ENCODE measurements at regions not wholly inside any gene's neighbourhood (a gene's known extent, or its start where the extent isn't known, plus 50 kb on each side); places are given as distances from the start of the nearest gene placed in this dataset.
"Not testable (repeated sequence)": the region's sequence is repeated elsewhere in the genome, so short reads cannot be mapped to it uniquely, and the experiment has no call there.

- no peak for DNase-seq (ENCODE audit: low read depth in 3 of 3)
Observed at GRCh38 chr2:236988690-236989624, 96.7 kb upstream of the COPS8 start.

- no peak for DNase-seq (ENCODE audit: low read depth in 3 of 3)
Observed at GRCh38 chr2:236990552-236990951, 95.1 kb upstream of the COPS8 start.

DNA sequence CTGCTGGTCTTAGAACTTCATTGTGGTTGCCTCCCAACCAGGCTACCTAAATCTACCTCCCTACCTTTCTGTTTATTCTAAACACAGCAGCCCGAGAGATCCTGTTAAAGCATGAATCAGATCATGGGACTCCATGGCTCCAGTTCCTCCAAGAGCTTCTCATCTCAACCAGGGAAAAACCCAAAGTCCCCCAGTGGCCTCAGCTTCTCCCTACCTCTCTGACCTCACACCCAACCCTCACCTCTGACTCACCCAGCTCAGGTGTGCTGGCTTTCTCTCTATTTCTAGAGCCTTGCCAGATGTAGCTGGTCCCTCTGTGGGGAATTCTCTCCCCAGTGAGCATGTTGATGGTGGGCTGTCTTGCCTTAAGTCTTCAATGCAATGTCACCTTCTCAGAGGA lies 93.8 kb upstream of the COPS8 start:
- DNase-seq (ENCODE audit: low read depth in 3 of 3), result no peak

- DNase-seq (ENCODE audit: low read depth in 3 of 3), result no peak
Observed at GRCh38 chr2:236993286-236993685, 92.4 kb upstream of the COPS8 start.

- DNase-seq (ENCODE audit: low read depth in 3 of 3), result no peak
Observed at GRCh38 chr2:236994361-236994760, 91.3 kb upstream of the COPS8 start.

DNA sequence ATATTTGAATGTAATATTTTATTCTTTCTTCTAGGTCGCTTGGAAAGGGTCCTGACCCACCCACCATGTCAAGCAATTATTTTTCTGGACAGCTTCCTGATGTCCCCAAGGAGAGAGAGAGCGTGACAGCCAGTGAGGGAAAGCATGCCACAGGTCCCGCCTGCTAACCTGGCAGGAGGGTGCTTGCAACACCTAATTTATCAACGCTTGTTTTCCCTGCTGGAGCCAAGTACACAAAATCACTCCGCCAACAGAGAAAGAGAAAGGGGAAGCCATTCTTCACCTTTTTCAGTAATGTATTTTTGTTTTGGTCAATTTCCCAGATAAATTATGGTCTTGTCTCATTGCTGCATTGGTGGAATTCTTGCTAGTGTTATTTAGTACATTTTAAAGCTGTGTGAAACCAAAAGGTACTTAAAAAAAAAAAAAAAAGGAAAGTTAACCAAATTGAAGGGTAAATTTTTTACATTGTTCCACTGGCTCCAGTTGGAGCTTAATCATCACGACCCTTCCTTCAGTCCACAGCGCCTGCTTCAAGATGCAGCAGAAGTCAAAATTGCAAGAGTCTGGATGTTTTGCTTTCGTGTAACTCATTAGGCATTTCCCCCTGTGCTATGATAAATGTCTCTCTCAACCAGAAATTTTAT lies 88.5 kb upstream of the COPS8 start:
- no peak for DNase-seq (ENCODE audit: low read depth in 3 of 3)

DNA sequence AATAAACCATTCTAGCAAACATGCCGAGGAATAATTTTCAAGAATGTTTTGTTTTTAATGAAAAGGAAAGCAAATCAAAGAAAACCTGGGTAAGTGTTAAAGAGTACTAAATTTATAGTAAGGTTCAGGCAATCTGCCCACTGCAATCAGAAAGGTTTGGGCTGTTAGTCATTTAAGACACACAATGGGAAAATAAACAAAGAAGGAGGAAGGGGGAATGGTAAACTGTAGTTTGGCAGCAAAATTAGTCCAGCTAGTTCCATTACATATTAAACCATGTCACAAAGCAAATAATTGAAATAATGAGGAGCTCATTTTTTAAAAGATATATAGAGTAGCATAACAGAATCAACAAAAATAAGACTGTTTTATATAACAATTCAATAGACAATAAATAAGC lies 87.5 kb upstream of the COPS8 start:
- DNase-seq (ENCODE audit: low read depth in 3 of 3), result no peak

DNA sequence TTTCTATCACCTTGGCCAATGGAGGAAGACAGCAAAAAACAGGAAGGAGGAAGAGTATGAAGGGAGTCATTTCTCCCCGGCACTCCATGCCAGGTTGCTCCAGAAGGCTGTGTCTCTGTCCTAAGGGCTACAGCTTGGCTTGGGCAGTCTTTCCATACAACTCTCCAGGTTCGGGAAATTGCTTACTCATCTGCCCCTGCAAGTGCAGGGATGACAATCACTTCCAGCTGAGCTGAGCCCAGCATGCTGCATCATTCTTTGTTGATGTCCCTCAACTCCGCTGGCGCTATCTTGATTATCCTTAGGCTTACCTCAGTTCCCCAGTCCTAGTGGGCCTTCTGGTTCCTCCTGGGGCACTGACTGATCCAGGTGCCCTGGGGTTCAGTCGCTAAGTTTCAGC lies 86.9 kb upstream of the COPS8 start:
- no peak for DNase-seq (ENCODE audit: low read depth in 3 of 3)

DNA sequence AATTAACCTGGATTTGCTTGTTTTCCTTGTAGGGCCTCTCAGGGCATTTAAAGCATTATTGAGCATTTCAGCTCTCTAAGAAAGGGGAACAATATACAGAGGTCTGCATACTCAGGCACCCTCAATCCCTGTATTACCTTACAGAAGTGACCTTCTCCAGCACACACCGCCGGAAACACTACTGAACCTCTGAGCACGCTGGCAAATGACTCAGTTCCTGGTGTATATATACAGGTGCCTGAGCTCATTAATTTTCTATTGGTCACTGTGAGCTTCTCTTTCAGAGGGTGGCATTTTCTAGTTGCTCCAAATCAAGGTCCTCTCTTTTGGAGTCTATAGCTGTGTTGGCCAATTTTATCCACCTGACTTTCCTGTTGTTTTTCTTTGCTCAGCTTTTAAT lies 85.2 kb upstream of the COPS8 start:
- DNase-seq (ENCODE audit: low read depth in 3 of 3), result no peak

DNA sequence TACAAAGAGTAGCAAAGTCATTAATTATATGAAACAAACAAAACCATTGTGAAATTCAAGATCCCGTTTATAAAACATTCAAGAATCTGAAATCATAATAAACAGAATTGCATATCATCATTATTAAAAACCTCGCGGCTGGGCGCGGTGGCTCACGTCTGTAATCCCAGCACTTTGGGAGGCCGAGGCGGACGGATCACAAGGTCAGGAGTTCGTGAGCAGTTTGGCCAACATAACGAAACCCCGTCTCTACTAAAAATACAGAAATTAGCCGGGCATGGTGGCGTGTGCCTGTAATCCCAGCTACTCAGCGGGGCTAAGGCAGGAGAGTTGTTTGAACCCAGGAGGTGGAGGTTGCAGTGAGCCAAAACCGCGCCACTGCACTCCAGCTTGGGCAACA lies 80.3 kb upstream of the COPS8 start:
- not testable (repeated sequence) for DNase-seq (ENCODE audit: low read depth in 3 of 3)

- DNase-seq (ENCODE audit: low read depth in 3 of 3), result no peak
Observed at GRCh38 chr2:237011206-237011795, 74.4 kb upstream of the COPS8 start.

DNA sequence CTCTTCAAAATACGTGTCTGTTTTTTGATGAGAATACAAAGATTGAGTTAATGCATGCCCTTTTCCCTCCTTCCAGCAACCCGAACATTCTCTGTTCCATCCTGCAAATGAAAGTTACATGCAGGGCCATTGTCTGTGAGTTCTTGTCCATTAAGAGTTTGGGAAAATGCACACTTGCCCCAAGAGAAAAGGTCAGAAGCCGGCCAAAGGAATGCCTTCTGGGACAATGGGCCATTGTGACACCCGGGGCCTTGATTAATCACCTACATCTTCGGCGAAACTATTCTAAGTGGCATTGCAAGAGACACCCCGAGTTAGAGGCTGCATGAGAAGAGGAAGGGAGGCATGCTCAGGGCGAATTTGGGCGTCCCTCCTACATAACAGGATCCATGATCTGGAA lies 73.7 kb upstream of the COPS8 start:
- DNase-seq (ENCODE audit: low read depth in 3 of 3), result no peak

DNA sequence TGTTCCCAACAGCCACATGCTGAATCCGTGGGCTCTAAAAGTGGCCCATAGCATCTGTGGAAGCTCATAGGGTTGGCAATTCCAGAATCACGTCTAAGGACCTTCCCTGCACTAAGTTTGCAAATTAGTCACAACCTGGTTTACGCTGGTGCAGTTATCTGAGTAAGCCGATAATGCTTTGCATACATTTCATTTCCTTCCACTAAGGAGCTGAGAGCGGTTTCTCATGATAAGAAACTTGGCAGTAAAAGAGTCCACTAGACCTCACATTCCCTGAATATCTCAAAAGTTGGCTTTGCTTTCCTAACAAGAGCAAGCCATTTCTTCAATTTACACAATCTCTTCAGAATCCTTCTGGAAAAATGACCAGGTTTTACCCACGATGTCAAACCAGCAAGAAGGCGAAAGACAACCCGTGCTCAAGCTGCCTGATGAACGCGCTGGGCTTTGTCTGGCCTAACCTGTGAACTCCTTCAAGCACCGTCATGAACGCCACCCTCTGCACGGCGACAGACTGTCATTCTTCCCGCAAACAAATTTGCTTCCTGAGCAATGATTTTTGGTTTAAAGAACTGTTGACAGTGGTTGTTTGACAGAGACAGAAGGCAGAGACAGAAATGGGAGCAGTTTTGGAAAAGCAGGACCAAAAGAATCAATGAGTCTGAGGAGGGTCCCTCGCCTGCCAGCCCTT lies 73.0 kb upstream of the COPS8 start:
- no peak for DNase-seq (ENCODE audit: low read depth in 3 of 3)

GRCh38 chr2:237016121-237016915 lies 69.4 kb upstream of the COPS8 start:
- DNase-seq (ENCODE audit: low read depth in 3 of 3), result no peak

- DNase-seq (ENCODE audit: low read depth in 3 of 3), result no peak
Observed at GRCh38 chr2:237020090-237020489, 65.6 kb upstream of the COPS8 start.

DNA sequence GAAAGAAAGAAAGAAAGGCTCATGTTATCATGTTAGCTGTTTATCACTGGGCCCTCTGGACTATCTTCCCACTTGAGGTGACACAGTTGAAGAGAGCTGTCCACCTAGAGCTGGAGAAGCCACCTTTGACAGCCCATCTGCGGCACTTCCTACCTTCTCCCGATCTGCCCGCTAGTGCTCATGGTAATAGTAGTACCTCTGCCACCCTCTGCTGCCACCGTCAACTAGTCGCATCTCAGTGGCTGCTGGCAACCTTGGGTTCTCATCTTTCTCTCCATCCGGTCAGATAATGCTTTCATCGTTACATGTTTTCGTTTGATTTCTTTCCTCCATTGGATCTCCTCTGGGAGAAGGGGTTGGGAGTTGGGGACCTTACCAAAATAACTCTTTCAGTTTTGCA lies 63.2 kb upstream of the COPS8 start:
- no peak for DNase-seq (ENCODE audit: low read depth in 3 of 3)

- DNase-seq (ENCODE audit: low read depth in 3 of 3), result no peak
Observed at GRCh38 chr2:237024255-237024654, 61.4 kb upstream of the COPS8 start.

DNA sequence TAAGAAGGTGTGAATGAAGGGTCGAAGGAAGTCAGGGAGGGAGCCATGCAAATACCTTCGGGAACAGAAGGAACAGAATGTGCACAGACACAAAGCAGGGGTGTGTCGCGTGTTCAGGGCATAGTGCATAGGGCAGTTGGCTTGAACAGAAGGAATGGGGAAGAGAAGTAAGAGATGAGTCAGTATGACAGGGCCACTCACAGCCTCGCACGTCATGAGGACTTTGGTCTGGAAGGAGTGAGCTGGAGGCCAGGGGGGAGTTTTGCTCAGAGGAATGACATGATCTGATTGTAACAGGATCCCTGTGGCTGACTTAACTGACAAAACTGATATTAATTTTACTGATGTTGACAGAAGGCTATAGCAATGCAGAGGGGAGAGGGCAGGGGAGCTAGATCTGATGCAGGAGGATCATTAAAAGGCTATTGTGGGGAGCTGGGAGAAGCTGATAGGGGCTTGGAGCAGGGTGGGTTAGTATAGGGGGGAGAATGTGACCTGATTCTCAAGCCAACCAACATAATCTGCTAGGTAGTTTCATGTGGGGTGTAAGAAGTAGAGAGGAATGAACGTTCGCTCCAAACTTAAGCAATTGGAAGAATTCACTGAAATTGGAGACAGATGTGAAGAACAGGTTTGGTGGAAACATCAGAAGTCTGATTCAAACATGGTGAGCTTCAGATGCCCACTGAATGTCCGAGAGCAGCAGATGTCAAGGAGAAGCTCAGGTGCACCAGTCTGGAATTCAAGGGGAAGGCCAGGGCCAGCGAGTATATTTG lies 60.4 kb upstream of the COPS8 start:
- no peak for DNase-seq (ENCODE audit: low read depth in 3 of 3)

DNA sequence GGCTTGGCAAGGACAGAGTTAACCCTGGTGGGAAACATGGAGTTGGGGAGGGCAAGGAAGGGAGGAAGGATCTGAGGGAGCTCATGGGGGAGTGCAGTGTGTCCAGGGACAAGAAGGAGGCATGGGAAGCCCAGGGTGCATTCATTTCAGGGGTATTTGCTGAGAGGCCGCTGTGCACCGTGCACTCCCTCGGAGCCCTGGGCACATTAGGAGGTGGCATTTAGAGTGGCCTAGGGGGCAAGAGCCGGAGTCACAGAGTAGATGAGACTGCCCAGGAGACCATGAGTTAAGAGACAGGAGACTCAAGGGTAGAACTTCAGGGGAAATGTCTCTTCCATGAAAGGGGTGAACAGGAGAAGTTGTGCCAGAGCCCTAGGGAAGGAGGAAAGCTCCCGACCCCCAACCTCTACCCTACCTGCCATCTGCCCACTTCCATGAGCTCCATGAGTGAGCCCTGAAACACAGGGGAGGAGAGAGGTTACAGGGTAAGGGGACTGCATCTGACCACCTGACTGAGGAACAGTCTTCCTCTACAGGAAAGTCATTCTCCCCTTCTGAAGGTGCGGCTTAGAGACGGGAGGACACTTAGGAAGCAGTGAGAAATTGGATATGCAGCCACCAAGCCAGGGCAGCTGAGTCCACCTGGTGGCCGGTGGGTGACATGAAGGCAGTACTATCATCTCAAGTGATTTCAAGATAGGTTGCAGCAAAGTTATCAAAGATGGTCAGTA lies 58.5 kb upstream of the COPS8 start:
- DNase-seq (ENCODE audit: low read depth in 3 of 3), result peak in 1 of 3 experiments; percentile 4

DNA sequence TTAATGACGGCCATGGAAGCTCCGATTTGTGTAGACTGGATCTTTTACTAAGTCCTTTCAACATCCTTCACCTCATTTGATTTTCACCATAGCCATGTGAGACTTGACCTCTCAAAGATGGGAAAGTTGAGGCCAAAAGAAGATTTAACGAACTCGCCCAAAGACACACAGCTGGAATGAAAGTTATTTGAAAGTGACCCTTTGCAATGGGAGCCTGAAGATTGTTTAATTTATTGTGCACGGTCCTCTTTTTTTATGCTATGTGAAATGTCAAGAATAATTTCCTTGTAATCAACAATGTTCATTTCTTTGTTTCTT lies 58.0 kb upstream of the COPS8 start:
- DNase-seq (ENCODE audit: low read depth in 3 of 3), result no peak

All from stimulated activated CD4-positive, alpha-beta T cell treated with anti-CD3 and anti-CD28 coated beads, TNF-alpha, amount 100 ng/mL, for 4 hours (primary cell).